ENCODE measurements at regions not wholly inside any gene's neighbourhood (a gene's known extent, or its start where the extent isn't known, plus 50 kb on each side); places are given as distances from the start of the nearest gene placed in this dataset.

- TF ChIP-seq CTCF (conservative IDR thresholded peaks at IDR 0.05; ENCODE audit: low read depth, low read length): no peak
- no peak for TF ChIP-seq EZH2 (IDR thresholded peaks at IDR 0.05; ENCODE audit: borderline replicate concordance, low read depth, low read length, poor library complexity, severe bottlenecking)
Measured at GRCh38 chr17:37838276-37838675, 85.9 kb upstream of the TBC1D3K start.

All from A673 (cell line).